GM12892 (cell line): ENCODE measurements at regions not wholly inside any gene's neighbourhood (a gene's known extent, or its start where the extent isn't known, plus 50 kb on each side); places are given as distances from the start of the nearest gene placed in this dataset.

ENCODE experiments used
- POLR2A ChIP-seq: IDR thresholded peaks from 2 replicates; pipeline ENCODE4 v1.6.1; 2011; ENCODE audit warnings: low read depth, low read length, control low read depth
- POLR2AphosphoS5 ChIP-seq: IDR thresholded peaks from 2 replicates; pipeline ENCODE4 v1.6.1; 2011; ENCODE audit warnings: low read depth, low read length, control low read depth
- TAF1 ChIP-seq: IDR thresholded peaks from 2 replicates; pipeline ENCODE4 v1.6.1; 2011; ENCODE audit warnings: low read depth, mild to moderate bottlenecking, control low read depth, low read length, borderline replicate concordance

- TF ChIP-seq POLR2AphosphoS5 (no peak), POLR2A (no peak), TAF1 (no peak)
Measured at GRCh38 chr1:87765681-87766070, 437.0 kb downstream of the LMO4 start.
